HepG2 (cell line): ENCODE measurements at regions not wholly inside any gene's neighbourhood (a gene's known extent, or its start where the extent isn't known, plus 50 kb on each side); places are given as distances from the start of the nearest gene placed in this dataset.

Experiments
- ATAC-seq: fragments of 200-7000 bp; cut with Tn5 transposase; 3 replicates; pipeline ENCODE4 v1.9.1; 2020; ENCODE audit warnings: mild to moderate bottlenecking, moderate library complexity
- BruUV-seq: library from RNA; stranded (reverse); fragments of 400-500 nt; replicated peaks from 2 replicates; lab custom pipeline; 2021; lab: Mats Ljungman, UMichigan
- CTCF ChIA-PET: fragments of 300-600 bp; formaldehyde crosslinking; extraction: SDS; loops from one replicate; lab custom pipeline; 2021; ENCODE audit warnings: low total read pairs, inconsistent platforms, low intra/inter-chr PET ratio; lab: Yijun Ruan, JAX
- POLR2A ChIA-PET: fragments of 350-600 bp; sonication (Branson Sonifier 250); formaldehyde crosslinking; loops from one replicate; lab custom pipeline; 2020; ENCODE audit warnings: antibody characterized with exemption, inconsistent platforms; lab: Yijun Ruan, JAX
- DNase-seq: peaks from one replicate; pipeline ENCODE4 v3.0.0-alpha.2; 2015; ENCODE audit warnings: low spot score
- FAIRE-seq: peaks from 3 replicates; lab custom pipeline; 2011; peaks lifted over from hg19 to GRCh38; lab: Jason Lieb, UNC
- H2AFZ ChIP-seq: one replicate; pipeline ENCODE4 v1.6.1; 2011; ENCODE audit warnings: low read length, inconsistent platforms
- H3K27ac ChIP-seq: fragments of 300-600 bp; 3 replicates; pipeline ENCODE4 v1.8.0; 2011; ENCODE audit warnings: mixed run types, mild to moderate bottlenecking, mixed read lengths, low read length, inconsistent platforms; ENCODE audit not compliant: insufficient read depth; ENCODE audit errors: extremely low read length
- H3K27me3 ChIP-seq, 2 experiments: fragments of 200-600 bp in 1 of 2; 2 replicates in 1 of 2; 3 replicates in 1 of 2; pipeline versions ENCODE4 v1.6.0 to v1.8.0; 2011; ENCODE audit warnings: low read length in 2 of 2, mild to moderate bottlenecking in 2 of 2, moderate library complexity in 2 of 2, inconsistent platforms in 1 of 2; ENCODE audit not compliant: insufficient read depth in 2 of 2, control insufficient read depth in 1 of 2
- H3K36me3 ChIP-seq, 2 experiments: fragments of 200-600 bp in 1 of 2; replicated peaks in 1 of 2; 2 replicates in 1 of 2; 3 replicates in 1 of 2; pipeline versions ENCODE4 v1.5.1 to v1.8.0; 2011; ENCODE audit warnings: low read length in 2 of 2, inconsistent platforms in 1 of 2; ENCODE audit not compliant: insufficient read depth in 2 of 2, control insufficient read depth in 1 of 2
- H3K4me1 ChIP-seq: 2 replicates; pipeline ENCODE4 v1.5.1; 2012; ENCODE audit warnings: low read length, inconsistent platforms; ENCODE audit not compliant: insufficient read depth
- H3K4me2 ChIP-seq: 2 replicates; pipeline ENCODE4 v1.6.0; 2011; ENCODE audit warnings: low read depth, low read length, inconsistent platforms
- H3K4me3 ChIP-seq, 3 experiments: fragments of 200-600 bp in 1 of 3; sonication (generic), shearing (Covaris generic) in 1 of 3; replicated peaks in 1 of 3; 2 replicates each; pipeline ENCODE4 v1.5.1; 2011 to 2016; ENCODE audit warnings: low read length in 3 of 3, inconsistent platforms in 2 of 3, low read depth in 2 of 3, mild to moderate bottlenecking in 2 of 3, control low read depth in 1 of 3, mixed read lengths in 1 of 3; ENCODE audit not compliant: insufficient read depth in 1 of 3
- H3K79me2 ChIP-seq: one replicate; pipeline ENCODE4 v1.6.1; 2011; ENCODE audit warnings: low read length, inconsistent platforms; ENCODE audit not compliant: insufficient read depth
- H3K9ac ChIP-seq: 2 replicates; pipeline ENCODE4 v1.6.0; 2011; ENCODE audit warnings: mild to moderate bottlenecking, low read depth, low read length, inconsistent platforms; ENCODE audit not compliant: insufficient read depth
- H3K9me3 ChIP-seq: 2 replicates; pipeline ENCODE4 v1.5.1; 2012; ENCODE audit warnings: mild to moderate bottlenecking, low read length
- H4K20me1 ChIP-seq: 2 replicates; pipeline ENCODE4 v1.6.0; 2011; ENCODE audit warnings: inconsistent platforms, mild to moderate bottlenecking, low read length, moderate library complexity; ENCODE audit not compliant: insufficient read depth
- ARID3A ChIP-seq: IDR thresholded peaks from 2 replicates; pipeline ENCODE4 v1.6.1; 2012; ENCODE audit warnings: low read depth, low read length, improper control_type of control experiment
- ATF7 ChIP-seq, 2 experiments: fragments of 450-650 bp in 1 of 2; sonication (generic) in 1 of 2; formaldehyde crosslinking in 1 of 2; IDR thresholded peaks; 2 replicates each; pipeline versions ENCODE4 v1.4.0 to v1.6.1; 2016 to 2020; ENCODE audit warnings: antibody characterized with exemption in 1 of 2, mild to moderate bottlenecking in 1 of 2, missing genetic modification reagents in 1 of 2
- CCAR2 ChIP-seq: fragments of 200-400 bp; formaldehyde crosslinking; optimal IDR thresholded peaks from 2 replicates; pipeline ENCODE3; 2018; ENCODE audit warnings: low read depth, mild to moderate bottlenecking, low read length, moderate library complexity
- EP300 ChIP-seq, 3 experiments: sonication (generic) in 1 of 3; formaldehyde crosslinking in 1 of 3; IDR thresholded peaks; 2 replicates each; pipeline versions ENCODE4 v1.5.1 to v1.6.1; 2011 to 2020; ENCODE audit warnings: low read depth in 2 of 3, low read length in 2 of 3, borderline replicate concordance in 1 of 3, improper control_type of control experiment in 1 of 3, mild to moderate bottlenecking in 1 of 3, missing genetic modification reagents in 1 of 3, moderate library complexity in 1 of 3
- ETV5 ChIP-seq: IDR thresholded peaks from 2 replicates; pipeline ENCODE4 v1.6.1; 2018; ENCODE audit warnings: missing biosample characterization, missing genetic modification reagents, inconsistent platforms, borderline replicate concordance
- KDM5B ChIP-seq: sonication (generic); formaldehyde crosslinking; IDR thresholded peaks from 2 replicates; pipeline ENCODE4 v1.4.0; 2020; ENCODE audit warnings: missing genetic modification reagents, mild to moderate bottlenecking, borderline replicate concordance
- NCOA2 ChIP-seq: sonication (generic); formaldehyde crosslinking; IDR thresholded peaks from 2 replicates; pipeline ENCODE4 v1.8.0; 2022; ENCODE audit warnings: inconsistent platforms
- NCOR1 ChIP-seq: fragments of 200-600 bp; sonication (generic); IDR thresholded peaks from 2 replicates; pipeline ENCODE4 v1.7.0; 2017; ENCODE audit warnings: antibody characterized with exemption, low read length, borderline replicate concordance
- NRL ChIP-seq: sonication (generic); formaldehyde crosslinking; IDR thresholded peaks from 2 replicates; pipeline ENCODE4 v1.5.0; 2020; ENCODE audit warnings: missing genetic modification reagents, mild to moderate bottlenecking, moderate library complexity, borderline replicate concordance
- PRPF4 ChIP-seq: fragments of 200-400 bp; formaldehyde crosslinking; IDR thresholded peaks from 2 replicates; pipeline ENCODE4 v1.6.1; 2016; ENCODE audit warnings: low read length, low read depth; ENCODE audit not compliant: poor library complexity, severe bottlenecking
- SP1 ChIP-seq, 2 experiments: fragments of 450-650 bp in 1 of 2; sonication (generic) in 1 of 2; formaldehyde crosslinking in 1 of 2; IDR thresholded peaks; 2 replicates each; pipeline versions ENCODE4 v1.4.0 to v1.6.1; 2016 to 2020; ENCODE audit warnings: missing genetic modification reagents in 1 of 2
- SP5 ChIP-seq: IDR thresholded peaks from 2 replicates; pipeline ENCODE4 v1.6.1; 2016; ENCODE audit warnings: low read depth, borderline replicate concordance
- TAF1 ChIP-seq: sonication (generic); formaldehyde crosslinking; IDR thresholded peaks from 2 replicates; pipeline ENCODE4 v1.4.0; 2020; ENCODE audit warnings: missing genetic modification reagents
- ZNF460 ChIP-seq: sonication (generic); formaldehyde crosslinking; IDR thresholded peaks from 2 replicates; pipeline ENCODE4 v1.5.1; 2020; ENCODE audit warnings: missing genetic modification reagents, mild to moderate bottlenecking, borderline replicate concordance
- ZNF549 ChIP-seq: sonication (generic); formaldehyde crosslinking; IDR thresholded peaks from 2 replicates; pipeline ENCODE4 v1.5.0; 2020; ENCODE audit warnings: missing genetic modification reagents
- WGBS: methylation state at CpG from one replicate; pipeline ENCODE4 v1.1.6; 2017; ENCODE audit warnings: low lambda C conversion rate; 5-methylcytosine and 5-hydroxymethylcytosine counted together
- in situ Hi-C: cut with HindIII; loops from 2 replicates; pipeline ENCODE4 v1.10.0; 2017; ENCODE audit warnings: low pct_unique_long_range_greater_than_20kb; ENCODE audit not compliant: extremely low pct_ligation_motif_present
- intact Hi-C: fragments of 100-400 bp; cut with micrococcal nuclease; formaldehyde crosslinking; loops from one replicate; pipeline ENCODE4 v1.10.0; 2022; ENCODE audit not compliant: unreplicated experiment
- TF ChIP-seq, protein P1 (sequence below): sonication (generic); formaldehyde crosslinking; IDR thresholded peaks from 2 replicates; pipeline ENCODE4 v1.8.1; 2023; ENCODE audit warnings: missing genetic modification reagents, inconsistent platforms, borderline replicate concordance

DNA sequence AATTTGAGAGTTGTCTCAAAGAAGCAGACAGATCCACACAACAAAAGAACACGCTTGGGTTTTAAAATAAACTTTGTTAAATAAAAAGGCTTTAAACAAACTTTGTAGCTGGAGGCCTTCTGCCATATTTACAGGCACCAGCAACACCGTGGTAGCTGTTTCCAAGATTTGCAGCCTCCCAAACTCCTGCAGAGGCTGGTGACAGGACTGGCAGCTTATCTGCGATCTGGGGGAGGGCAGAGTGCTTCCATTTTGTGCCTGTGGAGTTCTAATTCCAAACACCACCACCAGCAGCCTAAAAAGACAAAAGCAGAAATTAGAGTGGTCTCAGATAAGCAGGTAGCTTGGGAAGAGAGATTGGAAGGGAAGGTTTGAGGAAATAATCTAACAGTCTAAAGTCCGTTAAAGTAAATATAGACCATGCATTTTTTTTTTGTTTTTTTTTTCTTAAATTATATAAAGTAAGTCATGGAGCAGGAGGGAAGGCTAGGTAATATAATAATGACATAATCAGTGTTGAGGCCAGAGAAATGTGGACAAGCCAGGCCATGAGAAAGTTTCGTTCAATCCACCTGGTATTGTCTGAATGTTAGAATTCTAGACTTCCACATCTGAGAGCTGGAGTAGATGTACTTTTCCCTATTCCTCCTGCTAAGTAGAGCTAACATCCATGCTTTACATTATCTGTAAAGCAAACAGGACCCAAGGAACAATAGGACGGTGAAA is 69.6 kb upstream of the TMEM132D start:
- Histone ChIP-seq H3K9me3 (no peaks in the 10 kb centered on the region), H4K20me1 (no peaks in the 10 kb centered on the region), H3K27ac (no peak overlapping the region), H3K27me3 (no peaks in the 10 kb centered on the region), H3K4me1 (no peaks in the 10 kb centered on the region), H3K9ac (no peak overlapping the region)
- FAIRE-seq (no peak), DNase-seq (no peak), ATAC-seq (no peak)
- in situ Hi-C loops, result no loop called here
- TF ChIP-seq ATF7 (IDR thresholded peaks at IDR 0.05) (peak; percentile 9; the same call in 1 of the 2 replicates), ATF7 (CRISPR knock-in tag; IDR thresholded peaks at IDR 0.05) (no peak), EP300 (IDR thresholded peaks at IDR 0.05; ENCODE audit: low read depth in 2 of 2, low read length in 2 of 2) (no peak), EP300 (CRISPR knock-in tag; IDR thresholded peaks at IDR 0.05; ENCODE audit: borderline replicate concordance) (no peak), ZNF460 (no peak), NCOR1 (no peak), SP5 (CRISPR knock-in tag) (no peak), ETV5 (CRISPR knock-in tag) (no peak), PRPF4 (no peak), CCAR2 (no peak)
- TF ChIP-seq, all 625 proteins: peak for 1
- ChIA-PET CTCF (no interaction called here), POLR2A (no interaction called here)
- WGBS, result 4% methylated on average over 6 of the region's 6 CpGs
- H3K36me3 ChIP-seq, result no peaks in the 10 kb centered on the region
- H2AFZ ChIP-seq, result no peak overlapping the region
- no peak overlapping the region for H3K4me3 ChIP-seq
- intact Hi-C loops, result no loop called here
- BruUV-seq, result no TSS peak
- no peak overlapping the region for H3K4me2 ChIP-seq
- H3K79me2 ChIP-seq, result no peaks in the 10 kb centered on the region

GRCh38 chr12:129984106-129984505 is 80.3 kb upstream of the TMEM132D start:
- intact Hi-C loops, result no loop called here
- no TSS peak for BruUV-seq
- Histone ChIP-seq H3K79me2 (no peaks in the 10 kb centered on the region), H3K9ac (no peak overlapping the region), H2AFZ (no peak overlapping the region), H3K36me3 (no peaks in the 10 kb centered on the region), H3K4me3 (no peak overlapping the region), H3K4me2 (no peak overlapping the region), H3K9me3 (no peaks in the 10 kb centered on the region), H3K27me3 (no peaks in the 10 kb centered on the region; a peak in 2 of 5 replicates), H4K20me1 (no peaks in the 10 kb centered on the region), H3K27ac (no peak overlapping the region), H3K4me1 (no peaks in the 10 kb centered on the region)
- in situ Hi-C loops, result no loop called here
- DNase-seq (no peak), ATAC-seq (no peak), FAIRE-seq (no peak)
- 31% methylated on average over 4 of the region's 4 CpGs for WGBS
- POLR2A ChIA-PET, result no interaction called here
- CTCF ChIA-PET, result no interaction called here
- no peak for TF ChIP-seq KDM5B (CRISPR knock-in tag)
- no peak for TF ChIP-seq ZNF549 (CRISPR knock-in tag)
- no peak for TF ChIP-seq SP1 (IDR thresholded peaks at IDR 0.05)
- no peak for TF ChIP-seq SP1 (CRISPR knock-in tag; IDR thresholded peaks at IDR 0.05)
- no peak for TF ChIP-seq NCOA2 (CRISPR knock-in tag)
- no peak for TF ChIP-seq NRL (CRISPR knock-in tag)
- TF ChIP-seq ARID3A, result no peak
- no peak for TF ChIP-seq TAF1 (CRISPR knock-in tag)
- TF ChIP-seq, protein P1, sequence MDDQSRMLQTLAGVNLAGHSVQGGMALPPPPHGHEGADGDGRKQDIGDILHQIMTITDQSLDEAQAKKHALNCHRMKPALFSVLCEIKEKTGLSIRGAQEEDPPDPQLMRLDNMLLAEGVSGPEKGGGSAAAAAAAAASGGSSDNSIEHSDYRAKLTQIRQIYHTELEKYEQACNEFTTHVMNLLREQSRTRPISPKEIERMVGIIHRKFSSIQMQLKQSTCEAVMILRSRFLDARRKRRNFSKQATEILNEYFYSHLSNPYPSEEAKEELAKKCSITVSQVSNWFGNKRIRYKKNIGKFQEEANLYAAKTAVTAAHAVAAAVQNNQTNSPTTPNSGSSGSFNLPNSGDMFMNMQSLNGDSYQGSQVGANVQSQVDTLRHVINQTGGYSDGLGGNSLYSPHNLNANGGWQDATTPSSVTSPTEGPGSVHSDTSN, result no peak
